H1 (cell line): ENCODE measurements at regions not wholly inside any gene's neighbourhood (a gene's known extent, or its start where the extent isn't known, plus 50 kb on each side); places are given as distances from the start of the nearest gene placed in this dataset.

Experiments used
- BRCA1 ChIP-seq: IDR thresholded peaks from 2 replicates; pipeline ENCODE4 v1.6.1; 2012; ENCODE audit warnings: low read depth, low read length, improper control_type of control experiment
- EZH2 ChIP-seq: fragments of 200-600 bp; sonication (generic); IDR thresholded peaks from 2 replicates; pipeline ENCODE4 v1.7.1; 2012; ENCODE audit warnings: low read depth, mild to moderate bottlenecking, moderate library complexity, low read length, inconsistent platforms; ENCODE audit not compliant: severe bottlenecking
- FOSL1 ChIP-seq: IDR thresholded peaks from 2 replicates; pipeline ENCODE4 v1.6.1; 2011; ENCODE audit warnings: mild to moderate bottlenecking, low read depth, low read length, moderate library complexity; ENCODE audit not compliant: insufficient read depth
- GABPA ChIP-seq: IDR thresholded peaks from 2 replicates; pipeline ENCODE4 v1.6.1; 2011; ENCODE audit warnings: mild to moderate bottlenecking, low read length, moderate library complexity, borderline replicate concordance; ENCODE audit not compliant: insufficient read depth
- HDAC6 ChIP-seq: IDR thresholded peaks from one replicate; pipeline ENCODE4 v1.7.1; 2012; ENCODE audit warnings: low read depth, mild to moderate bottlenecking, inconsistent platforms, low read length, moderate library complexity
- JUND ChIP-seq: IDR thresholded peaks from 2 replicates; pipeline ENCODE4 v1.6.1; 2011; ENCODE audit warnings: mild to moderate bottlenecking, improper control_type of control experiment, low read length
- PHF8 ChIP-seq: fragments of 200-600 bp; sonication (generic); conservative IDR thresholded peaks from 2 replicates; pipeline ENCODE4 v1.7.1; 2012; ENCODE audit warnings: low read depth, mild to moderate bottlenecking, inconsistent platforms, low read length, moderate library complexity
- POU5F1 ChIP-seq: IDR thresholded peaks from 2 replicates; pipeline ENCODE4 v1.6.1; 2011; ENCODE audit warnings: low read depth, mild to moderate bottlenecking, low read length, moderate library complexity
- RBBP5 ChIP-seq: IDR thresholded peaks from 2 replicates; pipeline ENCODE4 v1.7.1; 2012; ENCODE audit warnings: low read depth, mild to moderate bottlenecking, inconsistent platforms, low read length, moderate library complexity, borderline replicate concordance
- RFX5 ChIP-seq: IDR thresholded peaks from 2 replicates; pipeline ENCODE4 v1.6.1; 2011; ENCODE audit warnings: low read depth, low read length, improper control_type of control experiment, borderline replicate concordance
- SIRT6 ChIP-seq: IDR thresholded peaks from one replicate; pipeline ENCODE4 v1.7.1; 2012; ENCODE audit warnings: low read length, inconsistent platforms
- ZNF274 ChIP-seq: IDR thresholded peaks from 2 replicates; pipeline ENCODE4 v1.7.0; 2012; ENCODE audit warnings: low read length, borderline replicate concordance; ENCODE audit errors: extremely low read depth
- TF ChIP-seq, protein P1 (sequence below): IDR thresholded peaks from 2 replicates; pipeline ENCODE4 v1.6.1; 2011; ENCODE audit warnings: low read depth, mild to moderate bottlenecking, low read length; ENCODE audit not compliant: insufficient read depth

DNA sequence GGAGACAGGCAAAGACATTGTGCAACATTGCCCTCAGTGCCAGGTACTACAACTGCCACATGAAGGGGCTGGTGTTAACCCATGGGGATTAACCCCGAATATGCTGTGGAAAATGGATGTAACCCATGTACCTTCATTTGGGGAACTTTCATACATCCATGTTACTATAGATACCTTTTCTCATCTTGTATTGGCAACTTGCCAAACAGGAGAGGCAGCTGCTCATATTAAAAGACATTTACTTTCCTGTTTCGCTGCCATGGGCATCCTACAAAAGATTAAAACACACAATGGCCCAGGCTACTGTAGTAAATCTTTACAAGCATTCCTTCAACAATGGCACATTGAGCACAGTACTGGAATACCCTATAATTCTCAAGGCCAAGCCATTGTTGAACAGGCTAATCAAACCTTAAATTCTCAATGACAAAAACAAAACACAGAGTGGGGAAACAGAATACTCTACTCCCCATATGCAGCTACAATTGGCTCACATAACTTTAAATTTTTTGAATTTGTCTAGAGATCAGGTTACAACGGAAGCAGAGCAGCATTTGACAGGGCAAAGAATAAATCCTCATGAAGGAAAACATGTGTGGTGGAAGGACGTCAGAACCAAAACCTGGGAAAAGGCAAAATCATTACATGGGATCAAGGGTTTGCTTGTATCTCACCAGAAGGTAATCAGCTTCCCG, 1723.5 kb upstream of the LRRTM1 start (continued):
- TF ChIP-seq EZH2 (no peak), RBBP5 (no peak), BRCA1 (no peak), FOSL1 (no peak), JUND (no peak), ZNF274 (no peak), SIRT6 (no peak), GABPA (no peak), PHF8 (no peak), POU5F1 (no peak), HDAC6 (no peak), RFX5 (no peak)
- TF ChIP-seq, protein P1, sequence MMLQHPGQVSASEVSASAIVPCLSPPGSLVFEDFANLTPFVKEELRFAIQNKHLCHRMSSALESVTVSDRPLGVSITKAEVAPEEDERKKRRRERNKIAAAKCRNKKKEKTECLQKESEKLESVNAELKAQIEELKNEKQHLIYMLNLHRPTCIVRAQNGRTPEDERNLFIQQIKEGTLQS = no peak
